ENCODE measurements at regions not wholly inside any gene's neighbourhood (a gene's known extent, or its start where the extent isn't known, plus 50 kb on each side); places are given as distances from the start of the nearest gene placed in this dataset.

DNA sequence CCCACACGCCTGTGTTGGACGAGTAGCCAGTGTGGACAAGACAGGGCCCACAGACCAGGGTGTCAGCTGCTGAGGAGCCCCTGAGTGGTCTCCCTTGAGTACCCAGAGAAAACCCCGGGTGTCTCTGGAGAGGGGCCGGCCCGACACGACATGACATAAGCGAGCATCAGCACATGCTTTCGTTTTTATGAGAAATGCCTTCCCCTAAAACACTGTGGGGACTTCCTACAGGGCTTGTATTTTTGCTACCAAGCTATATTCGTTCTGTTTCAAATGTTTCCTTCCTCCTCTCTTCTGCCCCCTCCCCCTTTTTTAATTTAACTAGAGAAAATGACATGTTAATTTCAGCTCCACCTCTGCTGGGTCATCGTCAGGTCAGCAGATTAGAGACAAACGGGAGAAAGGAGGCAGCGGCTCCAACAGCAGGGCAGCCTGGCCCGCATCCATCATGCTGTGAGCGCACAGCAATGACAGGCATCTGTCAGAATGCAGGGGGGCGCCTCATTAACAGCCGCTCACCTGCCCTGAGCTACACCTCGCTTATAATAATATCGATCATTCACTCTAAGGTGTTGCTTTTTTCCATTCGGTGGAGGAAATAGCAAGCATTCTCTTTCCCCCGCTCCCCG lies 286.2 kb downstream of the ZNF516 start:
- no peak for DNase-seq (ENCODE audit: low read depth in 2 of 2)
- peak overlapping the region; percentile 7 to 22 for H3K4me3 ChIP-seq (replicated peaks in 1 of 2; ENCODE audit: low read depth in 2 of 2, low read length in 2 of 2)
- TF ChIP-seq, protein P1, sequence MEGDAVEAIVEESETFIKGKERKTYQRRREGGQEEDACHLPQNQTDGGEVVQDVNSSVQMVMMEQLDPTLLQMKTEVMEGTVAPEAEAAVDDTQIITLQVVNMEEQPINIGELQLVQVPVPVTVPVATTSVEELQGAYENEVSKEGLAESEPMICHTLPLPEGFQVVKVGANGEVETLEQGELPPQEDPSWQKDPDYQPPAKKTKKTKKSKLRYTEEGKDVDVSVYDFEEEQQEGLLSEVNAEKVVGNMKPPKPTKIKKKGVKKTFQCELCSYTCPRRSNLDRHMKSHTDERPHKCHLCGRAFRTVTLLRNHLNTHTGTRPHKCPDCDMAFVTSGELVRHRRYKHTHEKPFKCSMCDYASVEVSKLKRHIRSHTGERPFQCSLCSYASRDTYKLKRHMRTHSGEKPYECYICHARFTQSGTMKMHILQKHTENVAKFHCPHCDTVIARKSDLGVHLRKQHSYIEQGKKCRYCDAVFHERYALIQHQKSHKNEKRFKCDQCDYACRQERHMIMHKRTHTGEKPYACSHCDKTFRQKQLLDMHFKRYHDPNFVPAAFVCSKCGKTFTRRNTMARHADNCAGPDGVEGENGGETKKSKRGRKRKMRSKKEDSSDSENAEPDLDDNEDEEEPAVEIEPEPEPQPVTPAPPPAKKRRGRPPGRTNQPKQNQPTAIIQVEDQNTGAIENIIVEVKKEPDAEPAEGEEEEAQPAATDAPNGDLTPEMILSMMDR (IDR thresholded peaks at IDR 0.05; ENCODE audit: low read depth, low read length), result no peak

DNA sequence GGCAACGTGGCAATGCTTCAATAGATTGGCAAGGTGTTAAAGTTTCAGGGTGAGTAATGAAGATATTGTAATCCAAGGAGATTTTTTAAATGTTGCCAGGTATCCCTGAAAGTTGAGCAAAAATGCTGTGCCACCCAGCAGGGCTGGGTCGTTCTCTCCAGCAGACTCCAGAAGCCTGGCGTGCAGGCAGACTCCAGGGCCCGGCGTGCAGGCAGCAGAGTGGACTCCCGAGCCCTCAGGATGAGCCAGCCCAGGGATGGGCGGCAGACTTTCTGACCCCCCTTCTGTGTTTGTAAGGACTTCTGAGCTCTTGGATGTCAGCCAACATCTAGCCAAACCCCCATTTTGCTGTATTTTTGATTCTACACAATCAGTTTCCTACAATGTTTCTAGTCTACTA lies 289.1 kb downstream of the ZNF516 start:
- DNase-seq (ENCODE audit: low read depth in 2 of 2), result no peak
- H3K4me3 ChIP-seq (replicated peaks in 1 of 2; ENCODE audit: low read depth in 2 of 2, low read length in 2 of 2), result no peak overlapping the region
- TF ChIP-seq, protein P1 (IDR thresholded peaks at IDR 0.05; ENCODE audit: low read depth, low read length), result no peak

DNA sequence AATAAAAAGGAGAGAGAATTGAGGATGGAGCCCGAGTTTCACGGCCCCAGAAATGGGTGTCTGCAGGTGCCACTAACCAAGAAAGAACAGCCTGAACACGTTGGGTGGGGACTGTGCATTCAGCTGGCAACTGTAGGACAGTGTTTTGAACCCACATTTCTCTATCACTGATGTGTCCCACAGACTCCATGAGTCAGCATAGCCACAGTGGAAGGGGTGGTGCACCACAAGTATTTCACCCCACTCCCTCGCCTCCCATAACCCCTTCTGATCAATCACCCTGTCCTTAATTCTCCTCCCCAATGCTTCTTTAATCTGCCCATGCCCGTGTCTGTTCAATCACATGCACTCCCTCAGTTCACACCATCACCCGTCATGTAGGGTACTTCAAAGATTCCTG lies 291.5 kb downstream of the ZNF516 start:
- DNase-seq (ENCODE audit: low read depth in 2 of 2), result no peak
- TF ChIP-seq, protein P1 (IDR thresholded peaks at IDR 0.05; ENCODE audit: low read depth, low read length), result no peak
- no peak overlapping the region for H3K4me3 ChIP-seq (replicated peaks in 1 of 2; ENCODE audit: low read depth in 2 of 2, low read length in 2 of 2)

DNA sequence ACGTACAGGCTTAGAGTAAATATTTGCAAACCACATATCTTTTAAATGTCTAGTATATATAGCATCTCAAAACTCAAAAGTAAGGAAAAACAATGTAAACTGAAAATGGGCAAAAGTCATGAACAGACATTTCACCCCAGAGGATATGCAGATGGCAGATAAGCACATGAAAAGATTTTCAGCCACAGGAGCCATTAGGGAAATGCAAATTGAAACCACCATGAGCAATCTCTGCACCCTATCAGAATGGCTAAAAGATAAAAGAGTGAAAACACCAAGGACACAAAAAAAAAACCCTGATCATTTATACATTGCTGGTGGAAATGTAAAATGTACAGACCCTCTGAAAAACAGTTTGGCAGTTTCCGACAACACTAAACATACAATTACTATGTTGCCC lies 292.7 kb downstream of the ZNF516 start:
- TF ChIP-seq, protein P1 (IDR thresholded peaks at IDR 0.05; ENCODE audit: low read depth, low read length), result no peak
- DNase-seq (ENCODE audit: low read depth in 2 of 2), result no peak
- H3K4me3 ChIP-seq (replicated peaks in 1 of 2; ENCODE audit: low read depth in 2 of 2, low read length in 2 of 2), result no peak overlapping the region

DNA sequence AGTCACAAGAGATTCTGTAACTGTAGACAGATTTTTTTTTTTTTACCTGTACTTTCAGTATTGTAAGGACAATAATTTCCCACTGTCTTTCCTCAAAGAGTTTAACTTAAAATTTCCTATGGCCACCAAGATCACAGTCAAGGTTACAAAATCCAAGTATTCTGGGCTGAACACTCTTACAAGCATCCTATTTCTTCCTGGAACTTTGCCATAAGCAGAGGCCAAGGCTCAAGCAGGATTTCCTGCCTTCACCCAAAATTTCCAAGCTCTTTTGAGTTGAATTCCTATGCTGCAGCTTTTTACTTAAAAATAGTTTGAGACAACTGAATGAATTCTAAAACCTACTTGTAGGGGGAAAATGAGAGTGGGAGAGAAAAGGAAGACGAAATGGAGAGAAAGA lies 299.4 kb downstream of the ZNF516 start:
- peak in 1 of 2 donors; percentile 37 for DNase-seq (ENCODE audit: low read depth in 2 of 2)
- H3K4me3 ChIP-seq (replicated peaks in 1 of 2; ENCODE audit: low read depth in 2 of 2, low read length in 2 of 2), result no peak overlapping the region
- TF ChIP-seq, protein P1 (IDR thresholded peaks at IDR 0.05; ENCODE audit: low read depth, low read length), result no peak

DNA sequence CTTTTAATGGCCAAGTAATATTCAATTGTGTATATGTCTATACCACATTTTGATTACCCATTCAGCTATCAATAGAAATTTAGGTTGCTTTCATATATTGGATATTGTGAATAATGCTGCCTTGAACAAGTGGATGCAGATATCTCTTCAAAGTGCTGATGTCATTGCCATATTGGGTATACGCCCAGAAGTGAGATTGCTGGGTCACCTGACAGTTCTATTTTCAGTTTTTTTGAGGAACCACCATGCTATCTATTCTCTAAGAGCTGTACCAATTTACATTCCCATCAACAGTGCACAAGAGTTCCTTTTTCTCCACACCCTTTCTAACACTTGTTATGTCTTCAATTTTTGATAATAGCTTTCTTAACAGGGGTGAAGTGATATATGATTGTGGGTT lies 306.9 kb downstream of the ZNF516 start:
- DNase-seq (ENCODE audit: low read depth in 2 of 2), result no peak
- no peak overlapping the region for H3K4me3 ChIP-seq (replicated peaks in 1 of 2; ENCODE audit: low read depth in 2 of 2, low read length in 2 of 2)
- TF ChIP-seq, protein P1 (IDR thresholded peaks at IDR 0.05; ENCODE audit: low read depth, low read length), result no peak

DNA sequence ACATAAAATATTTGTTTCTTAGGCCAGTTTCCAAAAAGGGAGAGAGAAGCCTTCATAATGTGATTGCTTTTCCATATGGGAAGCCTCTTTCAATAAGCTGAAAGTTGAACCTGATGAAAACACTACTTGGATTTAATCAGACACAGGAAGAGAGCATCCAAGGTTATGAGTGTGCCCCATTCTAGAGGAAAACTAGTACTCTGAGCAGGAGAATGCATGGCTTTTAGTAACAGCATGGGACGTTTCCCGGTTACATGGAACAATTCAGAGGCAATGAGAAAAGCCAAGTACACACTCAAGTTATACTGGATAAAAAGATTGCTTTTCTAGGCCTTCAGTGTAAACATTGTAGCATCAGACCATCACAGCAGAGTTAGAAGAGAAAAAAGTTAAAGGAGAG lies 315.8 kb downstream of the ZNF516 start:
- H3K4me3 ChIP-seq (replicated peaks in 1 of 2; ENCODE audit: low read depth in 2 of 2, low read length in 2 of 2), result no peak overlapping the region
- DNase-seq (ENCODE audit: low read depth in 2 of 2), result no peak
- TF ChIP-seq, protein P1 (IDR thresholded peaks at IDR 0.05; ENCODE audit: low read depth, low read length), result no peak
